HepG2 (cell line): ENCODE measurements at regions not wholly inside any gene's neighbourhood (a gene's known extent, or its start where the extent isn't known, plus 50 kb on each side); places are given as distances from the start of the nearest gene placed in this dataset.

Source experiments
- BRCA1 ChIP-seq: sonication (generic); formaldehyde crosslinking; IDR thresholded peaks from 2 replicates; pipeline ENCODE4 v1.4.0; 2020; ENCODE audit warnings: missing genetic modification reagents
- BRD4 ChIP-seq: sonication (generic); formaldehyde crosslinking; IDR thresholded peaks from 2 replicates; pipeline ENCODE4 v1.4.0; 2020; ENCODE audit warnings: missing genetic modification reagents
- CHD2 ChIP-seq: IDR thresholded peaks from 2 replicates; pipeline ENCODE4 v1.6.1; 2011; ENCODE audit warnings: low read depth, low read length, improper control_type of control experiment
- CREM ChIP-seq, 2 experiments: sonication (generic) in 1 of 2; formaldehyde crosslinking in 1 of 2; IDR thresholded peaks; 2 replicates each; pipeline versions ENCODE4 v1.4.0 to v1.6.1; 2016 to 2020; ENCODE audit warnings: antibody characterized with exemption in 1 of 2, mild to moderate bottlenecking in 1 of 2, missing genetic modification reagents in 1 of 2
- FOXK2 ChIP-seq: fragments of 450-650 bp; IDR thresholded peaks from 2 replicates; pipeline ENCODE4 v1.6.1; 2016
- HDAC2 ChIP-seq: sonication (generic); formaldehyde crosslinking; IDR thresholded peaks from 2 replicates; pipeline ENCODE4 v1.4.0; 2020; ENCODE audit warnings: missing genetic modification reagents
- HMGXB4 ChIP-seq, 2 experiments: sonication (generic) in 1 of 2; formaldehyde crosslinking in 1 of 2; IDR thresholded peaks; 2 replicates each; pipeline versions ENCODE4 v1.4.0 to v1.6.1; 2018 to 2020; ENCODE audit warnings: missing genetic modification reagents in 2 of 2, borderline replicate concordance in 1 of 2, low read depth in 1 of 2, mild to moderate bottlenecking in 1 of 2, missing biosample characterization in 1 of 2
- KAT8 ChIP-seq: IDR thresholded peaks from 2 replicates; pipeline ENCODE4 v1.6.1; 2016; ENCODE audit warnings: missing genetic modification reagents, missing compliant biosample characterization
- NCOA2 ChIP-seq: sonication (generic); formaldehyde crosslinking; IDR thresholded peaks from 2 replicates; pipeline ENCODE4 v1.8.0; 2022; ENCODE audit warnings: inconsistent platforms
- NR2F6 ChIP-seq, 2 experiments: IDR thresholded peaks; 2 replicates each; pipeline ENCODE4 v1.6.1; 2016; ENCODE audit warnings: antibody characterized with exemption in 1 of 2, mild to moderate bottlenecking in 1 of 2
- PHF8 ChIP-seq: sonication (generic); formaldehyde crosslinking; IDR thresholded peaks from 2 replicates; pipeline ENCODE4 v1.5.0; 2020; ENCODE audit warnings: missing genetic modification reagents
- SKIL ChIP-seq: sonication (generic); formaldehyde crosslinking; IDR thresholded peaks from 2 replicates; pipeline ENCODE4 v1.8.0; 2022; ENCODE audit warnings: missing genetic modification reagents, mild to moderate bottlenecking, moderate library complexity, borderline replicate concordance
- SMARCE1 ChIP-seq: fragments of 450-650 bp; IDR thresholded peaks from 2 replicates; pipeline ENCODE4 v1.6.1; 2017; ENCODE audit warnings: borderline replicate concordance
- SOX6 ChIP-seq, 2 experiments: fragments of 450-650 bp in 1 of 2; sonication (generic) in 1 of 2; formaldehyde crosslinking in 1 of 2; IDR thresholded peaks; 2 replicates each; pipeline versions ENCODE4 v1.4.0 to v1.6.1; 2017 to 2020; ENCODE audit warnings: antibody characterized with exemption in 1 of 2, mild to moderate bottlenecking in 1 of 2, missing genetic modification reagents in 1 of 2
- ZBTB14 ChIP-seq: sonication (generic); formaldehyde crosslinking; IDR thresholded peaks from 2 replicates; pipeline ENCODE4 v1.4.0; 2020; ENCODE audit warnings: missing genetic modification reagents
- ZBTB20 ChIP-seq: sonication (generic); formaldehyde crosslinking; IDR thresholded peaks from 2 replicates; pipeline ENCODE4 v1.8.1; 2023; ENCODE audit warnings: missing genetic modification reagents, low read depth, mild to moderate bottlenecking, borderline replicate concordance
- ZBTB4 ChIP-seq: sonication (generic); formaldehyde crosslinking; IDR thresholded peaks from 2 replicates; pipeline ENCODE4 v1.4.0; 2020; ENCODE audit warnings: missing genetic modification reagents, mild to moderate bottlenecking, borderline replicate concordance
- ZNF256 ChIP-seq: sonication (generic); formaldehyde crosslinking; conservative IDR thresholded peaks from 2 replicates; pipeline ENCODE4 v1.4.0; 2020; ENCODE audit warnings: missing genetic modification reagents
- ZNF441 ChIP-seq: sonication (generic); formaldehyde crosslinking; IDR thresholded peaks from 2 replicates; pipeline ENCODE4 v1.7.0; 2021; ENCODE audit warnings: missing genetic modification reagents, borderline replicate concordance
- ZNF547 ChIP-seq: sonication (generic); formaldehyde crosslinking; IDR thresholded peaks from 2 replicates; pipeline ENCODE4 v1.5.1; 2020; ENCODE audit warnings: mild to moderate bottlenecking, missing genetic modification reagents
- ZNF660 ChIP-seq: sonication (generic); formaldehyde crosslinking; IDR thresholded peaks from 2 replicates; pipeline ENCODE4 v1.5.1; 2020; ENCODE audit warnings: mild to moderate bottlenecking, low read depth, missing genetic modification reagents, borderline replicate concordance
- ZNF776 ChIP-seq: sonication (generic); formaldehyde crosslinking; IDR thresholded peaks from 2 replicates; pipeline ENCODE4 v1.4.0; 2020; ENCODE audit warnings: mild to moderate bottlenecking, missing genetic modification reagents

- TF ChIP-seq ZBTB14 (CRISPR knock-in tag): no peak
- peak; percentile 26; the same call in 1 of the 2 replicates for TF ChIP-seq HDAC2 (CRISPR knock-in tag)
- TF ChIP-seq KAT8: no peak
- no peak for TF ChIP-seq SOX6 (IDR thresholded peaks at IDR 0.05)
- TF ChIP-seq SOX6 (CRISPR knock-in tag; IDR thresholded peaks at IDR 0.05): 0 out of 2 replicates have a peak, but pooled peaks have one; percentile 10
- no peak for TF ChIP-seq ZNF441 (CRISPR knock-in tag)
- no peak for TF ChIP-seq SKIL (CRISPR knock-in tag)
- TF ChIP-seq PHF8 (CRISPR knock-in tag): no peak
- no peak for TF ChIP-seq ZBTB20 (CRISPR knock-in tag)
- no peak for TF ChIP-seq ZNF256
- TF ChIP-seq NCOA2 (CRISPR knock-in tag): no peak
- peak in 1 of 2 experiments; percentile 57; a peak in 1 of 4 replicates for TF ChIP-seq HMGXB4 (CRISPR knock-in tag; IDR thresholded peaks at IDR 0.05; ENCODE audit: borderline replicate concordance in 1 of 2, low read depth in 1 of 2)
- 0 out of 2 replicates have a peak, but pooled peaks have one; percentile 25 for TF ChIP-seq ZNF547
- no peak for TF ChIP-seq ZNF776
- TF ChIP-seq CREM (IDR thresholded peaks at IDR 0.05): no peak
- TF ChIP-seq CREM (CRISPR knock-in tag; IDR thresholded peaks at IDR 0.05): no peak
- no peak for TF ChIP-seq BRD4
- TF ChIP-seq ZBTB4 (CRISPR knock-in tag): no peak
- TF ChIP-seq ZNF660 (CRISPR knock-in tag): no peak
- no peak for TF ChIP-seq FOXK2
- no peak for TF ChIP-seq BRCA1 (CRISPR knock-in tag)
- TF ChIP-seq NR2F6 (IDR thresholded peaks at IDR 0.05): no peak
- no peak for TF ChIP-seq NR2F6 (CRISPR knock-in tag; IDR thresholded peaks at IDR 0.05)
- no peak for TF ChIP-seq SMARCE1
- TF ChIP-seq CHD2: no peak
Measured at GRCh38 chr2:109736177-109736827, 57.8 kb upstream of the RGPD5 start (continued).
